HCT116 (cell line): ENCODE measurements at regions not wholly inside any gene's neighbourhood (a gene's known extent, or its start where the extent isn't known, plus 50 kb on each side); places are given as distances from the start of the nearest gene placed in this dataset.

Experiments
- ATAC-seq: fragments of 200-7000 bp; cut with Tn5 transposase; 2 replicates; pipeline ENCODE4 v1.9.1; 2020; ENCODE audit warnings: mild to moderate bottlenecking, moderate library complexity
- BruUV-seq: library from RNA; stranded (reverse); fragments of 400-500 nt; replicated peaks from 2 replicates; lab custom pipeline; 2021; lab: Mats Ljungman, UMichigan
- CTCF ChIA-PET: fragments of 300-600 bp; sonication (Branson Sonifier 250); formaldehyde crosslinking; loops from one replicate; lab custom pipeline; 2021; ENCODE audit warnings: antibody characterized with exemption; lab: Charles Lee
- POLR2A ChIA-PET: fragments of 300-600, 350-600 bp; sonication (Branson Sonifier 250); formaldehyde crosslinking; loops from one replicate; lab custom pipeline; 2021; ENCODE audit warnings: antibody characterized with exemption; lab: Charles Lee
- RAD21 ChIA-PET, 2 experiments: fragments of 300-600 bp; sonication (Branson Sonifier 250); formaldehyde crosslinking; loops; one replicate each; lab custom pipeline; 2023; ENCODE audit warnings: low total read pairs in 2 of 2; ENCODE audit not compliant: uncharacterized antibody in 2 of 2, unreplicated experiment in 2 of 2, low non-redundant PET in 1 of 2; lab: Charles Lee
- DNase-seq: peaks from one replicate; pipeline ENCODE4 v3.0.0-alpha.2; 2010; ENCODE audit warnings: low read depth, low spot score
- H2AFZ ChIP-seq: fragments of 200-600 bp; shearing (Covaris generic), sonication (generic); 2 replicates; pipeline ENCODE4 v1.6.1; 2017; ENCODE audit warnings: low read depth, mixed run types, mixed read lengths, antibody characterized with exemption, low read length; ENCODE audit not compliant: poor library complexity, severe bottlenecking
- H3K27ac ChIP-seq: 2 replicates; pipeline ENCODE4 v1.5.1; 2012; ENCODE audit warnings: low read depth, low read length
- H3K27me3 ChIP-seq: fragments of 200-600 bp; sonication (generic); 2 replicates; pipeline ENCODE4 v1.6.1; 2016; ENCODE audit warnings: mixed run types, low read length, mixed read lengths; ENCODE audit not compliant: insufficient read depth
- H3K36me3 ChIP-seq, 2 experiments: fragments of 200-500 bp in 1 of 2; fragments of 200-600 bp in 1 of 2; sonication (Bioruptor generic) in 1 of 2; sonication (generic) in 1 of 2; 2 replicates each; pipeline versions ENCODE4 v1.5.1 to v1.6.1; 2014 to 2016; ENCODE audit warnings: low read length in 2 of 2, inconsistent platforms in 1 of 2, mixed read lengths in 1 of 2, mixed run types in 1 of 2; ENCODE audit not compliant: insufficient read depth in 2 of 2, control insufficient read depth in 1 of 2
- H3K4me1 ChIP-seq, 2 experiments: fragments of 200-600 bp in 1 of 2; sonication (generic) in 1 of 2; 2 replicates each; pipeline versions ENCODE4 v1.5.1 to v1.6.1; 2012 to 2017; ENCODE audit warnings: low read length in 2 of 2, inconsistent platforms in 1 of 2, mild to moderate bottlenecking in 1 of 2, mixed read lengths in 1 of 2, mixed run types in 1 of 2, moderate library complexity in 1 of 2; ENCODE audit not compliant: insufficient read depth in 2 of 2, control insufficient read depth in 1 of 2
- H3K4me2 ChIP-seq: fragments of 200-600 bp; sonication (generic); 2 replicates; pipeline ENCODE4 v1.6.1; 2017; ENCODE audit warnings: mixed run types, low read length, mixed read lengths
- H3K4me3 ChIP-seq, 2 experiments: fragments of 200-600 bp in 1 of 2; sonication (generic) in 1 of 2; replicated peaks in 1 of 2; 2 replicates each; pipeline ENCODE4 v1.5.1; 2011 to 2016; ENCODE audit warnings: low read length in 2 of 2, control low read depth in 1 of 2, low read depth in 1 of 2, mild to moderate bottlenecking in 1 of 2, mixed read lengths in 1 of 2, mixed run types in 1 of 2
- H3K79me2 ChIP-seq: fragments of 200-600 bp; sonication (generic); 2 replicates; pipeline ENCODE4 v1.6.1; 2017; ENCODE audit warnings: mild to moderate bottlenecking, mixed run types, low read length, moderate library complexity, mixed read lengths; ENCODE audit not compliant: insufficient read depth
- H3K9ac ChIP-seq: fragments of 200-600 bp; sonication (generic); 2 replicates; pipeline ENCODE4 v1.6.1; 2016; ENCODE audit warnings: low read length, mixed read lengths
- H3K9me2 ChIP-seq: fragments of 200-600 bp; sonication (generic), shearing (Covaris generic); 2 replicates; pipeline ENCODE4 v1.6.1; 2017; ENCODE audit warnings: mixed run types, mild to moderate bottlenecking, moderate library complexity; ENCODE audit not compliant: insufficient read depth
- H3K9me3 ChIP-seq, 2 experiments: fragments of 200-500 bp in 1 of 2; fragments of 200-600 bp in 1 of 2; sonication (Bioruptor generic) in 1 of 2; sonication (generic) in 1 of 2; 2 replicates each; pipeline ENCODE4 v1.6.1; 2014 to 2017; ENCODE audit warnings: low read length in 2 of 2, mixed read lengths in 2 of 2, inconsistent platforms in 1 of 2, low read depth in 1 of 2, mild to moderate bottlenecking in 1 of 2, mixed run types in 1 of 2, moderate library complexity in 1 of 2; ENCODE audit not compliant: control insufficient read depth in 1 of 2, insufficient read depth in 1 of 2
- H4K20me1 ChIP-seq: fragments of 200-600 bp; sonication (generic), shearing (Covaris generic); 2 replicates; pipeline ENCODE4 v1.6.1; 2017; ENCODE audit warnings: mixed run types, mild to moderate bottlenecking, moderate library complexity; ENCODE audit not compliant: insufficient read depth
- CBX3 ChIP-seq: IDR thresholded peaks from 2 replicates; pipeline ENCODE4 v1.6.1; 2012; ENCODE audit warnings: low read depth
- CEBPB ChIP-seq: IDR thresholded peaks from 2 replicates; pipeline ENCODE4 v1.6.1; 2012; ENCODE audit warnings: low read depth
- EZH2 ChIP-seq: fragments of 200-600 bp; sonication (generic); IDR thresholded peaks from 2 replicates; pipeline ENCODE4 v1.6.1; 2017; ENCODE audit warnings: antibody characterized with exemption, mixed run types
- JUND ChIP-seq: IDR thresholded peaks from 2 replicates; pipeline ENCODE4 v1.6.1; 2012
- POLR2A ChIP-seq: IDR thresholded peaks from 2 replicates; pipeline ENCODE4 v1.7.0; 2011; ENCODE audit warnings: borderline replicate concordance; ENCODE audit not compliant: insufficient read depth, insufficient read length; ENCODE audit errors: extremely low read depth
- POLR2AphosphoS5 ChIP-seq: IDR thresholded peaks from 2 replicates; pipeline ENCODE4 v1.6.1; 2011; ENCODE audit warnings: mild to moderate bottlenecking, low read depth, low read length, moderate library complexity
- RAD21 ChIP-seq: IDR thresholded peaks from 2 replicates; pipeline ENCODE4 v1.6.1; 2012; ENCODE audit warnings: low read depth, mild to moderate bottlenecking
- SRF ChIP-seq: IDR thresholded peaks from 2 replicates; pipeline ENCODE4 v1.6.1; 2012; ENCODE audit warnings: low read depth
- YY1 ChIP-seq: IDR thresholded peaks from 2 replicates; pipeline ENCODE4 v1.6.1; 2011; ENCODE audit warnings: low read length, low read depth, moderate library complexity, mild to moderate bottlenecking; ENCODE audit not compliant: insufficient replicate concordance; ENCODE audit errors: extremely low read depth
- intact Hi-C: fragments of 100-400 bp; cut with micrococcal nuclease; formaldehyde crosslinking; loops from 2 replicates; pipeline ENCODE4 v1.10.0; 2022
- TF ChIP-seq, protein P1 (sequence below), 3 experiments: fragments of 200-600 bp in 1 of 3; sonication (generic) in 1 of 3; IDR thresholded peaks in 2 of 3; conservative IDR thresholded peaks in 1 of 3; 2 replicates each; pipeline ENCODE4 v1.5.1; 2012 to 2017; ENCODE audit warnings: low read depth in 2 of 3, low read length in 2 of 3, antibody characterized with exemption in 1 of 3, borderline replicate concordance in 1 of 3, control low read depth in 1 of 3, mild to moderate bottlenecking in 1 of 3, mixed read lengths in 1 of 3, mixed run types in 1 of 3, moderate library complexity in 1 of 3; ENCODE audit not compliant: insufficient read depth in 1 of 3
- TF ChIP-seq, protein P2 (sequence below): IDR thresholded peaks from 2 replicates; pipeline ENCODE4 v1.6.1; 2012
- TF ChIP-seq, protein P3 (sequence below): IDR thresholded peaks from 2 replicates; pipeline ENCODE4 v1.6.1; 2011; ENCODE audit warnings: mild to moderate bottlenecking, low read length, moderate library complexity; ENCODE audit not compliant: insufficient replicate concordance; ENCODE audit errors: extremely low read depth

DNA sequence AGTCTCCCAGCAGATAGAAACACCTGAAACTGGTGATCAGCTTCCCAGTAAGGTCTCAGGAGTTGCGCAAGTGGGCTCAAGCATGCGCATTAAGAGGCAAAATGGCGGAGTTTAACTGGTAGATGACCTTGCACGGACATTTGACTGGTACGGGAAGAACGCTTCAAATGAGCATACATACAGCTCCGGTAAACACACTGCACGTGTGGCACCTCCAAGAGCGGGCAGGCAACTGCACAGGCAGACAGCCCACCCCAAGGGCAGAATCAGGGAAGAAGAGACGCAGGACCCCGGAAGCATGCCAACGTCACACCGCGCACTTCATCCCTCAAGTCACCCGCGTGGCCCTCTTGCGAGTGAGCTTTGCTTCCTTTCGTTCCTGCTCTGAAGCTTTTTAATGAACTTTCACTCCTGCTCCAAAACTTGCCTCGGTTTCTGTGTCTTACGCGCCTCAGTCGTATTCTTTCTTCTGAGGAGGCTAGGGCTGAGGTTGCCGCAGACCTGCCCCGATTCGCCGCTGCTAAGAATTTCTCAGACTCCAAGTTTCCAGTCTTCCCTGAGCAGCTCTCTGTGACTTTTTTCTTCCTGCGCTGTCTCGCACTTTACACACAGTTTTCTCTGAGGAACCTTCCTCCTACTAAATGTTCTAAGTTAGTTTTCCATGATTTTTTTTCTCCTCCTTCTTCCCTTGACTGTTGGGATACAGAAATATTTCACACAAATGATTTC is 180.7 kb upstream of the ZFP42 start:
- Histone ChIP-seq H3K9me2 (no peaks in the 10 kb centered on the region), H3K4me3 (no peak overlapping the region), H2AFZ (no peak overlapping the region), H3K4me1 (no peaks in the 10 kb centered on the region), H3K27me3 (no peaks in the 10 kb centered on the region), H3K79me2 (no peaks in the 10 kb centered on the region), H3K4me2 (no peak overlapping the region), H3K36me3 (no peaks in the 10 kb centered on the region), H3K27ac (no peak overlapping the region), H3K9ac (no peak overlapping the region), H4K20me1 (no peaks in the 10 kb centered on the region), H3K9me3 (no peaks in the 10 kb centered on the region)
- no peak for ATAC-seq
- ChIA-PET RAD21 (no interaction called here), POLR2A (no interaction called here), CTCF (no interaction called here)
- intact Hi-C loops, result no loop called here
- no peak for DNase-seq
- BruUV-seq, result no TSS peak
- TF ChIP-seq RAD21 (no peak), YY1 (no peak), POLR2AphosphoS5 (no peak), POLR2A (no peak), EZH2 (no peak), SRF (no peak), JUND (no peak), CEBPB (no peak), CBX3 (no peak)
- TF ChIP-seq, protein P1, sequence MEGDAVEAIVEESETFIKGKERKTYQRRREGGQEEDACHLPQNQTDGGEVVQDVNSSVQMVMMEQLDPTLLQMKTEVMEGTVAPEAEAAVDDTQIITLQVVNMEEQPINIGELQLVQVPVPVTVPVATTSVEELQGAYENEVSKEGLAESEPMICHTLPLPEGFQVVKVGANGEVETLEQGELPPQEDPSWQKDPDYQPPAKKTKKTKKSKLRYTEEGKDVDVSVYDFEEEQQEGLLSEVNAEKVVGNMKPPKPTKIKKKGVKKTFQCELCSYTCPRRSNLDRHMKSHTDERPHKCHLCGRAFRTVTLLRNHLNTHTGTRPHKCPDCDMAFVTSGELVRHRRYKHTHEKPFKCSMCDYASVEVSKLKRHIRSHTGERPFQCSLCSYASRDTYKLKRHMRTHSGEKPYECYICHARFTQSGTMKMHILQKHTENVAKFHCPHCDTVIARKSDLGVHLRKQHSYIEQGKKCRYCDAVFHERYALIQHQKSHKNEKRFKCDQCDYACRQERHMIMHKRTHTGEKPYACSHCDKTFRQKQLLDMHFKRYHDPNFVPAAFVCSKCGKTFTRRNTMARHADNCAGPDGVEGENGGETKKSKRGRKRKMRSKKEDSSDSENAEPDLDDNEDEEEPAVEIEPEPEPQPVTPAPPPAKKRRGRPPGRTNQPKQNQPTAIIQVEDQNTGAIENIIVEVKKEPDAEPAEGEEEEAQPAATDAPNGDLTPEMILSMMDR (IDR thresholded peaks at IDR 0.05 in 2 of 3, conservative IDR thresholded peaks at IDR 0.05 in 1 of 3; ENCODE audit: borderline replicate concordance in 1 of 3, insufficient read depth in 1 of 3, low read depth in 2 of 3, low read length in 2 of 3), result no peak
- TF ChIP-seq, protein P2, sequence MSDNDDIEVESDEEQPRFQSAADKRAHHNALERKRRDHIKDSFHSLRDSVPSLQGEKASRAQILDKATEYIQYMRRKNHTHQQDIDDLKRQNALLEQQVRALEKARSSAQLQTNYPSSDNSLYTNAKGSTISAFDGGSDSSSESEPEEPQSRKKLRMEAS, result no peak
- TF ChIP-seq, protein P3, sequence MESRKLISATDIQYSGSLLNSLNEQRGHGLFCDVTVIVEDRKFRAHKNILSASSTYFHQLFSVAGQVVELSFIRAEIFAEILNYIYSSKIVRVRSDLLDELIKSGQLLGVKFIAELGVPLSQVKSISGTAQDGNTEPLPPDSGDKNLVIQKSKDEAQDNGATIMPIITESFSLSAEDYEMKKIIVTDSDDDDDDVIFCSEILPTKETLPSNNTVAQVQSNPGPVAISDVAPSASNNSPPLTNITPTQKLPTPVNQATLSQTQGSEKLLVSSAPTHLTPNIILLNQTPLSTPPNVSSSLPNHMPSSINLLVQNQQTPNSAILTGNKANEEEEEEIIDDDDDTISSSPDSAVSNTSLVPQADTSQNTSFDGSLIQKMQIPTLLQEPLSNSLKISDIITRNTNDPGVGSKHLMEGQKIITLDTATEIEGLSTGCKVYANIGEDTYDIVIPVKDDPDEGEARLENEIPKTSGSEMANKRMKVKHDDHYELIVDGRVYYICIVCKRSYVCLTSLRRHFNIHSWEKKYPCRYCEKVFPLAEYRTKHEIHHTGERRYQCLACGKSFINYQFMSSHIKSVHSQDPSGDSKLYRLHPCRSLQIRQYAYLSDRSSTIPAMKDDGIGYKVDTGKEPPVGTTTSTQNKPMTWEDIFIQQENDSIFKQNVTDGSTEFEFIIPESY, result no peak
